NCI-H526 (cell line): ENCODE measurements at regions not wholly inside any gene's neighbourhood (a gene's known extent, or its start where the extent isn't known, plus 50 kb on each side); places are given as distances from the start of the nearest gene placed in this dataset.
"Not testable (repeated sequence)": the region's sequence is repeated elsewhere in the genome, so short reads cannot be mapped to it uniquely, and the experiment has no call there.

Source experiments
- DNase-seq, 2 experiments: peaks; one replicate each; lab custom pipeline; 2025; lab: John Stamatoyannopoulos, UW

GRCh38 chr5:34555699-34556508, 100.2 kb upstream of the RAI14 start:
- peak; percentile 73 to 75 for DNase-seq

DNA sequence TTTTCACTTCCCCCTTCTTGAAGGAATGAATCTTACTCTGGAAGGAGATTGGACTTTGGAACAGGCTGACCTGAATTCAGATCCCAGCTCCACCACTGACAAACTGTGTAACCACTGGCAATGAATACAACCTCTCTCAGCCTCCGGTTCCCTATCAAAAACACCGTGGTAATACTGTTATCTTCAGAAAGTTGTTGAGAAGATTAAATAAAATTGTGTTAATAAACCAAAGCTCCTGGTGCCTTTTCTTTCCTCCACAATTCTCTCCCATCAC, 99.7 kb upstream of the RAI14 start:
- no peak for DNase-seq

DNA sequence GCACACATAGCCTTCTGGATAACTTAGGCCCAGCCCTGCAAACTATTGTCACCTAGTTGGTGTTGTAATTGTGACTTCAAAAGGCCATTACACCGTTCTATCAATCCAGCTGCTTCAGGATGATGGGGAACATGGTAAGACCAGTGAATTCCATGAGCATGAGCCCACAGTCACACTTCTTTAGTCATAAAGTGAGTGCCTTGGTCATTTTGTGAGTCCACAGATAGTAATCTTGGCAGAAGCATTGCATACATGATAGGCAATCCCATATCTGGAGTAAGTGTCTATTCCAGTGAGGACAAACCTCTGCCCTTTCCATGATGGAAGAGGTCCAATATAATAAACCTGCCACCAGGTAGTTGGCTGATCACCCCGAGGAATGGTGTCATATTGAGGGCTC, 94.5 kb upstream of the RAI14 start:
- not testable (repeated sequence) for DNase-seq

GRCh38 chr5:34562791-34563190, 93.3 kb upstream of the RAI14 start:
- no peak for DNase-seq

DNA sequence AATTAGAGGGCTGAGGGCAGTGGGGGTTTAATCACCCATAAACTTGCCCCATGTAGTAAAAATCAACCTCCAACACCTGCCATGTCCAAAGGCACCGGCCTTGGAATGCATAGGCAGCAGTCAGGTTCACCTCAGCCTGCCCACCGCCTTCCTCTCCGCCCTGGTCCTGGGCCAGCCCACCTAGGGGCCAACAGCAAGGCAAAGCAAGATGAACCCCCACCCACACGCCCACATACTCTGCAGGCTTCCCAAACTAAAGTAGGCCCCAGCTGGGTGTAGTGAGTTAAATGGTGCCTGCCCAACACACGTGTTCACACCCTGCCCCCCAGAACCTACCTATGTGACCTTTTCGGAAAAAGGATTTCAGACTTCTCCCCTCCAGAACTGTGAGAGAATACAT, 92.9 kb upstream of the RAI14 start:
- no peak for DNase-seq

DNA sequence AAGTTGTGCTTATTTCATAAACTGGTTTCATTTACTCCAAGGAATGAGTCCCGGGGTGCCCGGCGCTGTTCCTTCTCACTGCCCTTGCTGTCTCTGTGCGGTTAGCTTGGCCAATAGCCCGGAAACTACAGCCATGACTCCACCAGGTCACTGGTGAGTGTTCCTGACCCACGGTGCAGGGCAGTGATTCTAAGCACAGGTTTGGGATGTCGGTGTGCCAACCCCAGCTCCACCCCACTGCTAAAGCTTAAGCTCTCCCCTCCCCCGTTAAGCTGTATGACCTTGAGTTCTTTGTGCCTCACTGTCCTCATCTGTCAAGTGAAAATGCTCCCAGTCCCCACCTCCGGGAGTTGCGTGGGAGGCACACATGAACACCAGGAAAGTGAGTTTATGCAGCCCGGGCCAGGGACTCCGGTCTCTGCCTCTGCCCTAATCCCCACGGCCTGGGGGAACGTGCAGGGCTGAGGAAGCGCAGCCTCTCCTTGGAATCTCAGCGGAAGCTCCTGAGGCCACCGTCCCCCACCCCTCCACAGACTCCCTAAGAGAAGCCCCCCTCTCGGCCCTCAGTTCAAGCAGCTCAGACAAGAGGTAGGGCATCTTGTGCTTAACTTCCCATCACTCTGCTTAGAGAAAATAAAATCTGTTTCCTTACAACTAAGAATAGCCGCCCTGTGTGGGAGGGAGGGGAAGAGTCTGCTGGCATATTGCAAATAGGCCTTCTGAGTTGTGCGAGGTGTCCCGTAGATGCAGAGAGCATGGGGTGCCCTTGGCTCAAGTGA, 92.0 kb upstream of the RAI14 start:
- no peak for DNase-seq

- DNase-seq, result no peak
These were observed 91.4 kb upstream of the RAI14 start for GRCh38 chr5:34564710-34565235.

DNA sequence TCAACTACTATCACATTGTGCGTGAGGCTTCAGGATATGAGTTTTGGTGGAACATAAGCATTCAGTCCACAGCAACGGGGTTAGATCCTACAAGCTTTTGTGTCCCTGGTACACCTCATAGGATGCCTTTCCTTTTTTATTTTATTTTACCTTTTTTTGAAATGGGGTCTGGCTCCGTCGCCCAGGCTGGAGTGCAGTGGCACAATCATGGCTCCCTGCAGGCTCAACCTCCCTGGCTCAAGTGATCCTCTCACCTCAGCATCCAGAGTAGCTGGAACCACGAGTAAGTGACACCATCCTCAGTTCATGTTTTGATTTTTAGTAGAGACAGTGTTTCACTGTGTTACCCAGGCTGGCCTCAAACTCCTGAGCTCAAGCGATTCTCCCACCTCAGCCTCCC, 86.0 kb upstream of the RAI14 start:
- no peak for DNase-seq

GRCh38 chr5:34570721-34571676, 85.1 kb upstream of the RAI14 start:
- no peak for DNase-seq

DNA sequence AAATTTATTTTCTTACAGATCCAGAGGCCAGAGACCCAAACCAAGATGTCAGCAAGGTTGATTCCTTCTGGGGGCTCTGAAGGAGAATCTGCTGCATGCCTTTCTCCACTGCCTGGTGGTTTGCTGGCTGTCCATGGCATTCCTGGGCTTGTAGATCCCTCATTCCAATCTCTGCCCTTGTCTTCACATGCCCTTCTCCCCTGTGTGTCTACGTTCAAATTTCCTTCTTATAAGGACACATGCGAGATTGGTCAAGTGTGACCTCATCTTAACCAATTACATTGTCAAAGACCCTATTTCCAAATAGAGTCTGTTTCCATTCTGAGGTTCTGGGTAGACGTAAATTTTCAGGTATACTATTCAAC, 84.5 kb upstream of the RAI14 start:
- no peak for DNase-seq

- DNase-seq, result no peak
These were observed 81.1 kb upstream of the RAI14 start for GRCh38 chr5:34574936-34575467.

- no peak for DNase-seq
These were observed 79.0 kb upstream of the RAI14 start for GRCh38 chr5:34576891-34577666.

- DNase-seq, result no peak
These were observed 77.2 kb upstream of the RAI14 start for GRCh38 chr5:34578962-34579361.

DNA sequence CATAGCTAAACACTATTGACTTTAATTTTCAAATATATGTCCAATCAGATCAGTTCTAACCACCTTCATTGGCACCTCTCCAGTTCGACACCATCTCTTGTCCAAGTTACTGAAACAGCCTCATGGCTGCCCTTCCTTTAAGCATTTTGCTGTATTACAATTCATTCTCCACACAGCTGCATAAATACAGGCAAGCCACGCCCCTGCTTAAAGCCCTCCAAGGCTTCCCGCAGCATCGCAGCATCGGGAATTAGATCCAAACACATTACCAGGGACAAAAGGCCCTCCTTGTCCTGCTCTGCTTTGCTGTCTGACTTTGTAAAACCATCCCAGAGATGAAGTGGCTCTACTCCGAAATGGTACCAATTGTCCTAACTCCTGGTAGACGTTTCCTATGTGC, 75.1 kb upstream of the RAI14 start:
- peak in 1 of 2 experiments; percentile 19 for DNase-seq

DNA sequence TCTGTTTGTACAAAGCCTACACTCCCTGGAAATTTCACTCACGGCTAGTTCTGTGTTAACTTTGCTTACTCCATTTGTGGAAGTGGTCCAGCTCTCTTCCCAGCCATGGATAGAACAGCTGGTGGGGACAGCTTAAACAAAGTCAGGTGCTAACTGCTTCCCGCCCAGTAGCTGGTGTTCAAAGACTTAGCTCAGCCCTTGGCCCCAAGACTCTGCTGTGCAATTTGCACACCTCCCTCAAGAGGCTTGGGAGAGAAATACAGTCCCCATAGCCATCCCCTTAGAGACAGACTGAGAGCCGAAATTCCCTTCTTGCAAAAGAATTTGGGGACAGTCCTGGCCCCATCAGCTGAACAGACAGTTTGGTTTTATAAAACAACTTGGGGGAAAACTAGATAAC, 73.8 kb upstream of the RAI14 start:
- no peak for DNase-seq

- DNase-seq, result no peak
These were observed 73.0 kb upstream of the RAI14 start for GRCh38 chr5:34583167-34583566.

DNA sequence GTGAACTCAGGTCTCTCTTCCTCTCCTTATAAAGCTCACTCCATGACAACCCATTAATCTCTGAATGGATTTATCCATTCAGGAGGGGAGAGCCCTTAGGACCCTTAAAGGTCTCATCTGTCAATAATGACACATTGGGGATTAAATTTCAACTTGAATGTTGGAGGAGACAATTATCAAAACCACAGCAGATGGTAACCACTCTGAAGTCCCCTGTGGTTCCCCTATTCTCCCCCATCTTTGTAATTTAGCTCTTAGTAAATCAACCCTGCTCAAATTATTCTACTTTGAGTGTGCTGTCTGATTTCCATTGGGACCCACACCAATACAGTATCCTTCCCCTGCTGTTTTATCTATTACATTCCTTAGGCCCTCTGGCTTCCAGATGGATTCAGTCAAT, 72.0 kb upstream of the RAI14 start:
- no peak for DNase-seq

DNA sequence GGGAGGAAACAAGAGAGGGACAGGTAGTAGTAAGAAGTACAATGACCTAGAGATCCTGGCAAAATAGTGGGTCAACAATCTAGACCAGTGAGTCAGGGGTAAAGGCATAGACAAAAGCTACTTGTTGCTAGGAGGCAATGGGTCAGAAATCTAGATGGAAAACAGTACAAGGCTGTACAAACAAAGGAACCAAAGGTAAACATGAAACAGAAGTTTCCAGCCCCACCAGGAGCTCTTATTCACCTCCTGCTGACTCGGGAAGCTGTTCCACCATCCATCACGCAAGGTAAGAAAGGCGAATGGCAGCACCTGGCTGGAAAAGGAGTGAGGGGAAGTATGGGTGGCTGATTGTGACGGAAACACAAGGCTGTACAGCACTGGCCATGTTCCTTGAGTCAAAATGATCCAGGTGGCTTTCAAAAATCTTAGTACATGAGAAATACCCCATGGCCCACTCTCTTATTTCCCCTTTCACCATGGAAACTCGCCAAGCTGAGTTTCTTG, 70.5 kb upstream of the RAI14 start:
- DNase-seq, result no peak

GRCh38 chr5:34586117-34586885, 69.8 kb upstream of the RAI14 start:
- DNase-seq, result peak in 1 of 2 experiments; percentile 54
